Bronchial epithelial cell (primary cell): ENCODE measurements at regions not wholly inside any gene's neighbourhood (a gene's known extent, or its start where the extent isn't known, plus 50 kb on each side); places are given as distances from the start of the nearest gene placed in this dataset.

Experiments
- DNase-seq: peaks from one replicate; pipeline ENCODE4 v3.0.0-alpha.2; 2010; ENCODE audit warnings: low read depth
- FAIRE-seq: peaks from 2 replicates; lab custom pipeline; 2011; peaks lifted over from hg19 to GRCh38; lab: Jason Lieb, UNC
- H3K27me3 ChIP-seq: 2 replicates; pipeline ENCODE4 v1.5.1; 2011; ENCODE audit warnings: low read length; ENCODE audit not compliant: control insufficient read depth, insufficient read depth
- H3K36me3 ChIP-seq: 2 replicates; pipeline ENCODE4 v1.5.1; 2011; ENCODE audit warnings: low read length; ENCODE audit not compliant: control insufficient read depth, insufficient read depth
- H3K4me3 ChIP-seq: 2 replicates; pipeline ENCODE4 v1.5.1; 2011; ENCODE audit warnings: mild to moderate bottlenecking, low read depth, low read length, control low read depth
- CTCF ChIP-seq: IDR thresholded peaks from 2 replicates; pipeline ENCODE4 v1.5.1; 2011; ENCODE audit warnings: mild to moderate bottlenecking, moderate library complexity, low read length, control low read depth, inconsistent platforms; ENCODE audit not compliant: insufficient read depth, severe bottlenecking

GRCh38 chr17:71824671-71825070 is 296.1 kb upstream of the SOX9 start:
- no peak for TF ChIP-seq CTCF
- Histone ChIP-seq H3K4me3 (no peak overlapping the region), H3K27me3 (no peaks in the 10 kb centered on the region), H3K36me3 (no peaks in the 10 kb centered on the region)
- FAIRE-seq, result no peak
- DNase-seq, result no peak

- DNase-seq (no peak), FAIRE-seq (no peak)
- no peak for TF ChIP-seq CTCF
Observed at GRCh38 chr17:71825687-71826086, 295.1 kb upstream of the SOX9 start.

GRCh38 chr17:71828182-71828596 is 292.6 kb upstream of the SOX9 start:
- FAIRE-seq (no peak), DNase-seq (no peak)

More at GRCh38 chr17:71825687-71826086, 295.1 kb upstream of the SOX9 start:
- no peaks in the 10 kb centered on the region for H3K27me3 ChIP-seq
- no peaks in the 10 kb centered on the region for H3K36me3 ChIP-seq
- no peak overlapping the region for H3K4me3 ChIP-seq

GRCh38 chr17:71830866-71831265 is 290.0 kb upstream of the SOX9 start:
- Histone ChIP-seq H3K4me3 (no peak overlapping the region), H3K27me3 (no peaks in the 10 kb centered on the region), H3K36me3 (no peaks in the 10 kb centered on the region)
- no peak for TF ChIP-seq CTCF
- FAIRE-seq (no peak), DNase-seq (no peak)

More at GRCh38 chr17:71828182-71828596, 292.6 kb upstream of the SOX9 start:
- TF ChIP-seq CTCF, result no peak
- Histone ChIP-seq H3K36me3 (no peaks in the 10 kb centered on the region), H3K4me3 (no peak overlapping the region), H3K27me3 (no peaks in the 10 kb centered on the region)

GRCh38 chr17:71842986-71843385 is 277.8 kb upstream of the SOX9 start:
- no peak for TF ChIP-seq CTCF
- Histone ChIP-seq H3K4me3 (no peak overlapping the region), H3K27me3 (no peaks in the 10 kb centered on the region), H3K36me3 (no peaks in the 10 kb centered on the region)
- DNase-seq (no peak), FAIRE-seq (peak; percentile 36)

- no peak for TF ChIP-seq CTCF
- H3K4me3 ChIP-seq, result no peak overlapping the region
- DNase-seq, result no peak
- FAIRE-seq, result no peak
- no peaks in the 10 kb centered on the region for H3K27me3 ChIP-seq
- H3K36me3 ChIP-seq, result no peaks in the 10 kb centered on the region
Observed at GRCh38 chr17:71845337-71845736, 275.5 kb upstream of the SOX9 start.
